HepG2 (cell line): ENCODE measurements at regions not wholly inside any gene's neighbourhood (a gene's known extent, or its start where the extent isn't known, plus 50 kb on each side); places are given as distances from the start of the nearest gene placed in this dataset.

Experiments
- HINFP ChIP-seq: sonication (generic); formaldehyde crosslinking; IDR thresholded peaks from 2 replicates; pipeline ENCODE4 v1.4.0; 2020; ENCODE audit warnings: low read depth, mild to moderate bottlenecking, missing genetic modification reagents
- HNF4G ChIP-seq, 2 experiments: sonication (generic) in 1 of 2; formaldehyde crosslinking in 1 of 2; IDR thresholded peaks; 2 replicates each; pipeline versions ENCODE4 v1.4.0 to v1.6.1; 2011 to 2020; ENCODE audit warnings: borderline replicate concordance in 2 of 2, low read depth in 2 of 2, mild to moderate bottlenecking in 2 of 2, low read length in 1 of 2, missing genetic modification reagents in 1 of 2, moderate library complexity in 1 of 2
- KLF16 ChIP-seq, 2 experiments: sonication (generic) in 1 of 2; formaldehyde crosslinking in 1 of 2; IDR thresholded peaks; 2 replicates each; pipeline versions ENCODE4 v1.6.1 to v1.8.0; 2016 to 2023; ENCODE audit warnings: missing genetic modification reagents in 2 of 2, missing compliant biosample characterization in 1 of 2
- REL ChIP-seq: sonication (generic); formaldehyde crosslinking; conservative IDR thresholded peaks from 2 replicates; pipeline ENCODE4 v1.8.0; 2022; ENCODE audit warnings: mild to moderate bottlenecking, missing genetic modification reagents, moderate library complexity
- RELA ChIP-seq: sonication (generic); formaldehyde crosslinking; IDR thresholded peaks from 2 replicates; pipeline ENCODE4 v1.4.0; 2020; ENCODE audit warnings: missing genetic modification reagents
- RFX3 ChIP-seq: IDR thresholded peaks from 2 replicates; pipeline ENCODE4 v1.6.1; 2016; ENCODE audit warnings: missing biosample characterization, missing genetic modification reagents
- SMARCE1 ChIP-seq: fragments of 450-650 bp; IDR thresholded peaks from 2 replicates; pipeline ENCODE4 v1.6.1; 2017; ENCODE audit warnings: borderline replicate concordance
- ZC3H13 ChIP-seq: sonication (generic); formaldehyde crosslinking; IDR thresholded peaks from 2 replicates; pipeline ENCODE4 v1.8.1; 2023; ENCODE audit warnings: mild to moderate bottlenecking, missing genetic modification reagents, moderate library complexity
- ZNF562 ChIP-seq: sonication (generic); formaldehyde crosslinking; IDR thresholded peaks from 2 replicates; pipeline ENCODE4 v1.8.0; 2022; ENCODE audit warnings: missing genetic modification reagents, borderline replicate concordance
- ZNF83 ChIP-seq: sonication (generic); formaldehyde crosslinking; IDR thresholded peaks from 2 replicates; pipeline ENCODE4 v1.4.0; 2020; ENCODE audit warnings: missing genetic modification reagents, mild to moderate bottlenecking, borderline replicate concordance
- TF ChIP-seq, protein P1 (sequence below), 2 experiments: sonication (generic) in 1 of 2; formaldehyde crosslinking in 1 of 2; IDR thresholded peaks; 2 replicates each; pipeline versions ENCODE4 v1.4.0 to v1.6.1; 2016 to 2020; ENCODE audit warnings: borderline replicate concordance in 1 of 2, low read depth in 1 of 2, mild to moderate bottlenecking in 1 of 2, missing genetic modification reagents in 1 of 2
- TF ChIP-seq, protein P2 (sequence below): sonication (generic); formaldehyde crosslinking; IDR thresholded peaks from 2 replicates; pipeline ENCODE4 v1.5.0; 2020; ENCODE audit warnings: mild to moderate bottlenecking, missing genetic modification reagents, moderate library complexity

DNA sequence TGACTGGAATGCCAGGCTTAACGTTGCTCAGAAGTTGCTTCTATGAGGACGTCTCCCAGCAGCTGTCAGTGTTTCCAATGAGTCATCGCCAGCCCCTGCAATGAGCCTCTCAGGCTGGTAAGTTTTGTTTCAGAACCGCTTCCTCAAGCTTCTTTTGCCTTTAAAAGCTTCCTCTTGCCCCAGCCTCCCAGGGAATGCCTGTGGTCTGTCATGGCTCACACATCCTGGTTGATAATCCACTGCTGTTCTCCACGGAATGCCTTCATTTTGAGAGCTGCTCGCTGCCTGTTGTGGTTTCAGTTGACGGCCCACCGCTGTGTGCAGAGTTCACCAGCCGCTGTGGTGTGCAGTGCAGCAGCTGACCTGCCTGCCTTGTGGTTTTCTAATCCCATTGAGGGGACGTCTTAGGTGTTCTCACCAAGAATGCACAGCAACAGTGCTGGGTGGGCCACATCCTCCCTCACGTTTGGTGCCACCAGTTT lies 96.4 kb downstream of the RTP5 start (continued):
- TF ChIP-seq, protein P1, sequence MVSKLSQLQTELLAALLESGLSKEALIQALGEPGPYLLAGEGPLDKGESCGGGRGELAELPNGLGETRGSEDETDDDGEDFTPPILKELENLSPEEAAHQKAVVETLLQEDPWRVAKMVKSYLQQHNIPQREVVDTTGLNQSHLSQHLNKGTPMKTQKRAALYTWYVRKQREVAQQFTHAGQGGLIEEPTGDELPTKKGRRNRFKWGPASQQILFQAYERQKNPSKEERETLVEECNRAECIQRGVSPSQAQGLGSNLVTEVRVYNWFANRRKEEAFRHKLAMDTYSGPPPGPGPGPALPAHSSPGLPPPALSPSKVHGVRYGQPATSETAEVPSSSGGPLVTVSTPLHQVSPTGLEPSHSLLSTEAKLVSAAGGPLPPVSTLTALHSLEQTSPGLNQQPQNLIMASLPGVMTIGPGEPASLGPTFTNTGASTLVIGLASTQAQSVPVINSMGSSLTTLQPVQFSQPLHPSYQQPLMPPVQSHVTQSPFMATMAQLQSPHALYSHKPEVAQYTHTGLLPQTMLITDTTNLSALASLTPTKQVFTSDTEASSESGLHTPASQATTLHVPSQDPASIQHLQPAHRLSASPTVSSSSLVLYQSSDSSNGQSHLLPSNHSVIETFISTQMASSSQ (IDR thresholded peaks at IDR 0.05; ENCODE audit: low read depth), result no peak
- TF ChIP-seq, protein P1 (CRISPR knock-in tag; IDR thresholded peaks at IDR 0.05; ENCODE audit: borderline replicate concordance), result no peak
- TF ChIP-seq KLF16 (CRISPR knock-in tag; IDR thresholded peaks at IDR 0.05), result no peak
- TF ChIP-seq HINFP (CRISPR knock-in tag), result no peak
- no peak for TF ChIP-seq RFX3
- TF ChIP-seq RELA (CRISPR knock-in tag), result no peak
- no peak for TF ChIP-seq HNF4G (IDR thresholded peaks at IDR 0.05; ENCODE audit: borderline replicate concordance, low read depth, low read length)
- TF ChIP-seq HNF4G (CRISPR knock-in tag; IDR thresholded peaks at IDR 0.05; ENCODE audit: borderline replicate concordance, low read depth), result no peak
- TF ChIP-seq SMARCE1, result no peak
- no peak for TF ChIP-seq ZC3H13 (CRISPR knock-in tag)
- no peak for TF ChIP-seq ZNF562 (CRISPR knock-in tag)
- no peak for TF ChIP-seq REL (CRISPR knock-in tag)
- no peak for TF ChIP-seq ZNF83
- TF ChIP-seq, protein P2, sequence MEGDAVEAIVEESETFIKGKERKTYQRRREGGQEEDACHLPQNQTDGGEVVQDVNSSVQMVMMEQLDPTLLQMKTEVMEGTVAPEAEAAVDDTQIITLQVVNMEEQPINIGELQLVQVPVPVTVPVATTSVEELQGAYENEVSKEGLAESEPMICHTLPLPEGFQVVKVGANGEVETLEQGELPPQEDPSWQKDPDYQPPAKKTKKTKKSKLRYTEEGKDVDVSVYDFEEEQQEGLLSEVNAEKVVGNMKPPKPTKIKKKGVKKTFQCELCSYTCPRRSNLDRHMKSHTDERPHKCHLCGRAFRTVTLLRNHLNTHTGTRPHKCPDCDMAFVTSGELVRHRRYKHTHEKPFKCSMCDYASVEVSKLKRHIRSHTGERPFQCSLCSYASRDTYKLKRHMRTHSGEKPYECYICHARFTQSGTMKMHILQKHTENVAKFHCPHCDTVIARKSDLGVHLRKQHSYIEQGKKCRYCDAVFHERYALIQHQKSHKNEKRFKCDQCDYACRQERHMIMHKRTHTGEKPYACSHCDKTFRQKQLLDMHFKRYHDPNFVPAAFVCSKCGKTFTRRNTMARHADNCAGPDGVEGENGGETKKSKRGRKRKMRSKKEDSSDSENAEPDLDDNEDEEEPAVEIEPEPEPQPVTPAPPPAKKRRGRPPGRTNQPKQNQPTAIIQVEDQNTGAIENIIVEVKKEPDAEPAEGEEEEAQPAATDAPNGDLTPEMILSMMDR, result no peak
